Loucy (cell line): ENCODE measurements at regions not wholly inside any gene's neighbourhood (a gene's known extent, or its start where the extent isn't known, plus 50 kb on each side); places are given as distances from the start of the nearest gene placed in this dataset.

Experiments used
- H2AFZ ChIP-seq: fragments of 200-600 bp; sonication (generic); 2 replicates; pipeline ENCODE4 v1.6.0; 2016; ENCODE audit warnings: antibody characterized with exemption, mild to moderate bottlenecking, low read length, moderate library complexity
- H3F3A ChIP-seq: fragments of 200-600 bp; 2 replicates; pipeline ENCODE4 v1.6.0; 2016; ENCODE audit warnings: antibody characterized with exemption, low read depth, mild to moderate bottlenecking
- H3K27me3 ChIP-seq: fragments of 200-600 bp; sonication (generic); 2 replicates; pipeline ENCODE4 v1.6.1; 2014; ENCODE audit warnings: low read length, mild to moderate bottlenecking; ENCODE audit not compliant: insufficient read depth, poor library complexity, severe bottlenecking
- H3K36me3 ChIP-seq: fragments of 200-600 bp; sonication (generic); 2 replicates; pipeline ENCODE4 v1.6.1; 2016; ENCODE audit warnings: low read length; ENCODE audit not compliant: insufficient read depth
- H3K4me1 ChIP-seq: fragments of 200-600 bp; sonication (generic); 2 replicates; pipeline ENCODE4 v1.5.1; 2014; ENCODE audit warnings: low read length, mild to moderate bottlenecking; ENCODE audit not compliant: insufficient read depth, poor library complexity, severe bottlenecking
- H3K4me2 ChIP-seq: fragments of 200-600 bp; sonication (generic); 2 replicates; pipeline ENCODE4 v1.6.0; 2014; ENCODE audit warnings: antibody characterized with exemption, low read length, low read depth, mild to moderate bottlenecking; ENCODE audit not compliant: poor library complexity, severe bottlenecking
- H3K4me3 ChIP-seq: fragments of 200-600 bp; sonication (generic); 2 replicates; pipeline ENCODE4 v1.5.1; 2014; ENCODE audit warnings: low read length, mild to moderate bottlenecking, mixed read lengths; ENCODE audit not compliant: poor library complexity, severe bottlenecking
- H3K79me2 ChIP-seq: fragments of 200-600 bp; sonication (generic); 2 replicates; pipeline ENCODE4 v1.6.1; 2014; ENCODE audit warnings: low read length; ENCODE audit not compliant: insufficient read depth
- H3K9ac ChIP-seq: fragments of 200-600 bp; sonication (generic); 2 replicates; pipeline ENCODE4 v1.6.0; 2014; ENCODE audit warnings: mild to moderate bottlenecking, low read depth, low read length, moderate library complexity; ENCODE audit not compliant: poor library complexity, severe bottlenecking
- H3K9me2 ChIP-seq: fragments of 200-600 bp; sonication (generic); replicated peaks from 2 replicates; pipeline ENCODE4 v1.6.1; 2016; ENCODE audit warnings: low read depth, low read length, mixed read lengths
- H3K9me3 ChIP-seq: fragments of 200-600 bp; sonication (generic); 2 replicates; pipeline ENCODE4 v1.6.1; 2014; ENCODE audit warnings: mild to moderate bottlenecking, antibody characterized with exemption, low read length, low read depth; ENCODE audit not compliant: insufficient read depth
- H4K20me1 ChIP-seq: fragments of 200-600 bp; sonication (generic); 2 replicates; pipeline ENCODE4 v1.6.0; 2014; ENCODE audit warnings: antibody characterized with exemption, low read length, mild to moderate bottlenecking; ENCODE audit not compliant: insufficient read depth, poor library complexity, severe bottlenecking
- CTCF ChIP-seq: fragments of 200-600 bp; sonication (generic); conservative IDR thresholded peaks from 2 replicates; pipeline ENCODE4 v1.5.1; 2014; ENCODE audit warnings: mild to moderate bottlenecking, antibody characterized with exemption, low read length
- EZH2phosphoT487 ChIP-seq: fragments of 200-600 bp; IDR thresholded peaks from 2 replicates; pipeline ENCODE4 v1.6.1; 2018; ENCODE audit warnings: antibody characterized with exemption, mild to moderate bottlenecking, moderate library complexity, borderline replicate concordance

- H3K27me3 ChIP-seq: no peaks in the 10 kb centered on the region
- no peak overlapping the region for H3K4me3 ChIP-seq
- no peak overlapping the region for H3K4me2 ChIP-seq
- H3K9me3 ChIP-seq: no peaks in the 10 kb centered on the region
- H3K9me2 ChIP-seq: no peaks in the 10 kb centered on the region
- no peaks in the 10 kb centered on the region for H3K79me2 ChIP-seq
- no peaks in the 10 kb centered on the region for H3F3A ChIP-seq
- TF ChIP-seq CTCF: no peak
- TF ChIP-seq EZH2phosphoT487: no peak
- no peak overlapping the region for H2AFZ ChIP-seq
- H4K20me1 ChIP-seq: no peaks in the 10 kb centered on the region
- H3K36me3 ChIP-seq: no peaks in the 10 kb centered on the region
- H3K9ac ChIP-seq: no peak overlapping the region
- H3K4me1 ChIP-seq: no peaks in the 10 kb centered on the region
These were observed 196.3 kb downstream of the TTLL7 start for GRCh38 chr1:83802460-83803152.

GRCh38 chr1:83802023-83802422, 196.9 kb downstream of the TTLL7 start:
- Histone ChIP-seq H2AFZ (no peak overlapping the region), H3K79me2 (no peaks in the 10 kb centered on the region), H3K4me1 (no peaks in the 10 kb centered on the region), H3K27me3 (no peaks in the 10 kb centered on the region), H4K20me1 (no peaks in the 10 kb centered on the region), H3K9me3 (no peaks in the 10 kb centered on the region), H3F3A (no peaks in the 10 kb centered on the region), H3K9me2 (no peaks in the 10 kb centered on the region), H3K4me3 (no peak overlapping the region), H3K9ac (no peak overlapping the region), H3K4me2 (no peak overlapping the region), H3K36me3 (no peaks in the 10 kb centered on the region)
- TF ChIP-seq CTCF: no peak
- TF ChIP-seq EZH2phosphoT487: no peak

GRCh38 chr1:83800066-83800465, 198.9 kb downstream of the TTLL7 start:
- no peak overlapping the region for H3K9ac ChIP-seq
- no peaks in the 10 kb centered on the region for H3K9me2 ChIP-seq
- no peaks in the 10 kb centered on the region for H3K9me3 ChIP-seq
- H3K79me2 ChIP-seq: no peaks in the 10 kb centered on the region
- no peak overlapping the region for H2AFZ ChIP-seq
- no peak for TF ChIP-seq EZH2phosphoT487
- TF ChIP-seq CTCF: no peak
- H3F3A ChIP-seq: no peaks in the 10 kb centered on the region
- no peak overlapping the region for H3K4me2 ChIP-seq
- H4K20me1 ChIP-seq: no peaks in the 10 kb centered on the region
- no peaks in the 10 kb centered on the region for H3K27me3 ChIP-seq
- H3K36me3 ChIP-seq: no peaks in the 10 kb centered on the region
- no peak overlapping the region for H3K4me3 ChIP-seq
- H3K4me1 ChIP-seq: no peaks in the 10 kb centered on the region
